ENCODE measurements at regions not wholly inside any gene's neighbourhood (a gene's known extent, or its start where the extent isn't known, plus 50 kb on each side); places are given as distances from the start of the nearest gene placed in this dataset.

DNA sequence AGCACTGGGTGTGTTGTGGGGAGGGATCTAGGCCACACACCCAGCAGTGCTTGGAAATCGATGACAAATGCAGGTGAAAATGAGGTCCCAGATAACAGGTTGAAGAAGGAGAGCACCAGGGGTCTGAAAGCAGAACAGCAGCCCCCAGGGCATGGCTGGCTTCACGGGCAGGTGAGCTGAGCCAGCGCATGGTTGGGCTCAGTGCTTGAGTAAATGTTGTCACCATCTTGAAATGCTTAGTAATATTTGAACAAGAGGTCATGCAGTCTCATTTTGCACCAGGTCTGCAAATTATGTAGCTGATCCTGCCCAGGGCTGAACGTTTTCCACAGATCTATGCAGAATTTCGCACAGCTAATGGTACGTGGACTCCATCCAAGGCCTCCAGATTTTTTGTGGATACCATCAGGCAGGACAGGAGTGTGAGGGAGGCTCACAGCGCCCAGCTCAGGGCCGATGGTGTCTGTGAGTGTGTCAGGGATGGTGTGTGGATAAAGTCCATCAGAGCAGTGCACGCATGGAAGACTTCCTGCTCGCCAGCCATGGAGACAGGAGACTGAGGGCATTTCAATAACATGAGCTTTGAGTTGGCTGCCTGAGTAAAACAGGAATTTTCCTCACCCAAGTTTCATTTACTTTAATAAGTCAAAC lies 53.1 kb upstream of the SNX9 start:
- FAIRE-seq, result no peak
- no peak for DNase-seq (ENCODE audit: low spot score)

DNA sequence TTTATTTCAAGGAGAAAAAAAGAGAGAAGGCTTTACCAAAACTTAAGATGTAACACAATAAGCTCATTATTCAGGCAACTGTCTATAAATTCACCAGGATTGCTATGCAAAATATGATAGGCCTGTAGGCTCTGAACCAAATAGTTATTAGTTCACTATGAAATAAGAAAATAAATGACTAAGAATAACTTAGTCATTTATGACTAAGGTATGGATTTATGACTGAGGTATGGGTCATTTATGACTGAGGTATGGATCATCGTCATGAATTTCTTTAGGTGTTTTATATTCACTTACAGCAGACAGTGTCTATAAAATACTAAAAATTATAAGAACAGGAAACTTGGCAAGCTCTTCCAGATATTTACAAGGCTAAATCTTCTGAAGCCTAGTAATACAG lies 52.1 kb upstream of the SNX9 start:
- FAIRE-seq (no peak), DNase-seq (ENCODE audit: low spot score) (no peak)

DNA sequence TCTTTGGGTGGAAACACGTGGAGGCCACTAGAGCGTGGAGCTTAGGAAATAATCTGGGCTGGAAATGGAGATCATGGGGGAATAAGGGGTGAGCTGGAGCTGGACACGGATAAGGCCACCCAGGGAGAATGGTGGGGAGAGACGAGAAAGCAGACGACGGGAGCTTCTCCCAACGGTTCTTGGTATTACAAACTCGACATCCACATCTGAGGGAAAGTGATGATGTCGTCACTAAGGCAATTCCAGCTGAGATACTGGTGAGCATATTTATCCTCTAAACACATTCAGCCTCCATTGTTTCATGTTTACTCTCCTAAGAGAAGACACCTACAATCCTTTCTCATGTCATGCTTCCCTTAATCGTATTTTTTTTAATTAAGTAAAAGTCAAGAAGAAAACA lies 50.2 kb upstream of the SNX9 start:
- FAIRE-seq, result no peak
- no peak for DNase-seq (ENCODE audit: low spot score)

Data from urothelium cell line (cell line).